GM23248 (cell line): ENCODE measurements at regions not wholly inside any gene's neighbourhood (a gene's known extent, or its start where the extent isn't known, plus 50 kb on each side); places are given as distances from the start of the nearest gene placed in this dataset.

ENCODE experiments used
- EZH2 ChIP-seq: fragments of 200-600 bp; sonication (generic); IDR thresholded peaks from 2 replicates; pipeline ENCODE4 v1.6.1; 2018; ENCODE audit warnings: antibody characterized with exemption, mild to moderate bottlenecking; ENCODE audit not compliant: insufficient read depth, poor library complexity, severe bottlenecking
- EZH2phosphoT487 ChIP-seq: fragments of 200-600 bp; sonication (generic); IDR thresholded peaks from 2 replicates; pipeline ENCODE4 v1.6.1; 2018; ENCODE audit warnings: antibody characterized with exemption, moderate library complexity, mild to moderate bottlenecking, low read depth; ENCODE audit not compliant: insufficient read depth

DNA sequence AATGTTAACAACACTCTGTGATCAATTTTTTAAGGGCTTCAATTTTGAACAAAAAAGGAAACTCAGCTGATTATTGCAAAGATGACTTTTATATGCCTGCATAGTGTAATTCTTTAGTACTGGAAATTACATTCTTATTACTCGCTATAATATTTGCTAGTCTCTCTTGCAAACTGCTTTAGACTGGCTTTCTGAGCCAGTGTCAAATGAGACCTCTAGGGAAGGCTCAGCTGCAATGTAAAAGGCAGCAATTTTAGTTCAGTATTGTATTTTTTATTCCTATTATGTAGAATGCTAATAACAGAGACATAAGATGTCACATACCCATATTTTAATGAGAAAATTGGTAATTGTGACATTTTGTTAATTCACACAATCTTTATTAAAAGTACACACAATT, 338.1 kb upstream of the LYPLAL1 start:
- TF ChIP-seq EZH2 (no peak), EZH2phosphoT487 (no peak)
